Body of pancreas (tissue), 4 donors: ENCODE measurements at regions not wholly inside any gene's neighbourhood (a gene's known extent, or its start where the extent isn't known, plus 50 kb on each side); places are given as distances from the start of the nearest gene placed in this dataset.

Experiments
- POLR2A ChIP-seq, 3 donors: fragments of 450-650 bp; IDR thresholded peaks; one replicate each; pipeline ENCODE4 v1.6.1; 2016; ENCODE audit warnings: antibody characterized with exemption in 3 of 3, mild to moderate bottlenecking in 2 of 3
- TF ChIP-seq, protein P1 (sequence below), 7 experiments: fragments of 450-650 bp in 4 of 7; fragments of 200-600 bp in 3 of 7; sonication (generic) in 3 of 7; IDR thresholded peaks; one replicate each; pipeline ENCODE4 v1.5.1; 2016 to 2019; ENCODE audit warnings: antibody characterized with exemption in 7 of 7

DNA sequence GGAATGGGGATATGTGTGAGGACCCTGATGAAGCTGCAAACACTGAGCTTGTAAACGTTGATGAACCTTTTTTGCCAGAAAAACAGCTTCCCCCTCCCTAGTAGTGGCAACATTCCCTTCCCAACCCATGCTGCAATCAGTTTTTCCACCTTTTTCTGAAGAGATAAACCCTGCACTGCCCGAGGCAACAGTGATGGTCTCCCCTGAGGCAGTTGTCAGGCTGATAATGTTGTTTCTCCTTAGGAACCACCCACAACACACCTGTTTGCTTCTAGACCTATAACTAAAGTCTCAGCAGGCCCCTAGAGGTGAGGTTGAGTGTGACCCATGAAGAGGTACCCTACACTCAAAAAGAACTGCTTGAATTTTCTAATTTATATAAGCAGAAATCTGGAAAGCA is 922.4 kb upstream of the ADGRL4 start:
- TF ChIP-seq, protein P1, sequence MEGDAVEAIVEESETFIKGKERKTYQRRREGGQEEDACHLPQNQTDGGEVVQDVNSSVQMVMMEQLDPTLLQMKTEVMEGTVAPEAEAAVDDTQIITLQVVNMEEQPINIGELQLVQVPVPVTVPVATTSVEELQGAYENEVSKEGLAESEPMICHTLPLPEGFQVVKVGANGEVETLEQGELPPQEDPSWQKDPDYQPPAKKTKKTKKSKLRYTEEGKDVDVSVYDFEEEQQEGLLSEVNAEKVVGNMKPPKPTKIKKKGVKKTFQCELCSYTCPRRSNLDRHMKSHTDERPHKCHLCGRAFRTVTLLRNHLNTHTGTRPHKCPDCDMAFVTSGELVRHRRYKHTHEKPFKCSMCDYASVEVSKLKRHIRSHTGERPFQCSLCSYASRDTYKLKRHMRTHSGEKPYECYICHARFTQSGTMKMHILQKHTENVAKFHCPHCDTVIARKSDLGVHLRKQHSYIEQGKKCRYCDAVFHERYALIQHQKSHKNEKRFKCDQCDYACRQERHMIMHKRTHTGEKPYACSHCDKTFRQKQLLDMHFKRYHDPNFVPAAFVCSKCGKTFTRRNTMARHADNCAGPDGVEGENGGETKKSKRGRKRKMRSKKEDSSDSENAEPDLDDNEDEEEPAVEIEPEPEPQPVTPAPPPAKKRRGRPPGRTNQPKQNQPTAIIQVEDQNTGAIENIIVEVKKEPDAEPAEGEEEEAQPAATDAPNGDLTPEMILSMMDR (IDR thresholded peaks at IDR 0.05): no peak
- no peak for TF ChIP-seq POLR2A (IDR thresholded peaks at IDR 0.05)
